Panc1 (cell line): ENCODE measurements at regions not wholly inside any gene's neighbourhood (a gene's known extent, or its start where the extent isn't known, plus 50 kb on each side); places are given as distances from the start of the nearest gene placed in this dataset.

Experiments used
- ATAC-seq: fragments of 200-7000 bp; cut with Tn5 transposase; 2 replicates; pipeline ENCODE4 v1.9.1; 2020; ENCODE audit warnings: mild to moderate bottlenecking, moderate library complexity
- BruUV-seq: library from RNA; stranded (reverse); fragments of 400-500 nt; replicated peaks from 2 replicates; lab custom pipeline; 2021; lab: Mats Ljungman, UMichigan
- CTCF ChIA-PET: fragments of 300-600 bp; sonication (Branson Sonifier 250); formaldehyde crosslinking; loops from one replicate; lab custom pipeline; 2022; ENCODE audit warnings: antibody characterized with exemption; lab: Charles Lee
- POLR2A ChIA-PET: fragments of 300-600 bp; sonication (Branson Sonifier 250); formaldehyde crosslinking; loops from one replicate; lab custom pipeline; 2022; ENCODE audit warnings: antibody characterized with exemption; lab: Charles Lee
- DNase-seq: peaks from one replicate; pipeline ENCODE4 v3.0.0-alpha.2; 2010; ENCODE audit warnings: low read depth, low spot score
- H3K27ac ChIP-seq: 2 replicates; pipeline ENCODE4 v1.5.1; 2011; ENCODE audit warnings: mild to moderate bottlenecking, low read length, inconsistent platforms
- H3K27me3 ChIP-seq: fragments of 200-500 bp; sonication (Bioruptor generic); 2 replicates; pipeline ENCODE4 v1.6.0; 2014; ENCODE audit warnings: low read length, inconsistent platforms; ENCODE audit not compliant: control insufficient read depth, insufficient read depth
- H3K36me3 ChIP-seq: fragments of 200-500 bp; sonication (Bioruptor generic); 2 replicates; pipeline ENCODE4 v1.5.1; 2014; ENCODE audit warnings: inconsistent platforms, mild to moderate bottlenecking, low read length, moderate library complexity; ENCODE audit not compliant: control insufficient read depth, insufficient read depth
- H3K4me1 ChIP-seq: 2 replicates; pipeline ENCODE4 v1.5.1; 2011; ENCODE audit warnings: inconsistent platforms, mild to moderate bottlenecking, low read length, moderate library complexity; ENCODE audit not compliant: control insufficient read depth, insufficient read depth
- H3K4me3 ChIP-seq, 2 experiments: 2 replicates each; pipeline ENCODE4 v1.5.1; 2011 to 2012; ENCODE audit warnings: low read depth in 2 of 2, low read length in 2 of 2, mild to moderate bottlenecking in 2 of 2, inconsistent platforms in 1 of 2, moderate library complexity in 1 of 2
- H3K9me3 ChIP-seq: fragments of 200-500 bp; sonication (Bioruptor generic); 2 replicates; pipeline ENCODE4 v1.5.1; 2014; ENCODE audit warnings: low read depth, mild to moderate bottlenecking, inconsistent platforms, low read length, moderate library complexity; ENCODE audit not compliant: control insufficient read depth, insufficient read depth
- POLR2AphosphoS5 ChIP-seq: IDR thresholded peaks from 2 replicates; pipeline ENCODE4 v1.6.1; 2012; ENCODE audit warnings: mild to moderate bottlenecking, low read depth, low read length, moderate library complexity
- SIN3A ChIP-seq: IDR thresholded peaks from 2 replicates; pipeline ENCODE4 v1.6.1; 2012; ENCODE audit warnings: low read depth, mild to moderate bottlenecking, low read length, moderate library complexity, borderline replicate concordance; ENCODE audit not compliant: insufficient read depth
- TCF7L2 ChIP-seq: IDR thresholded peaks from 2 replicates; pipeline ENCODE4 v1.6.1; 2011; ENCODE audit warnings: mild to moderate bottlenecking, low read depth, low read length, inconsistent platforms
- in situ Hi-C: cut with HindIII; loops from 2 replicates; pipeline ENCODE4 v1.10.0; 2016; ENCODE audit warnings: low sequenced_read_pairs, low pct_unique_long_range_greater_than_20kb
- intact Hi-C: fragments of 100-400 bp; cut with micrococcal nuclease; formaldehyde crosslinking; loops from one replicate; pipeline ENCODE4 v1.10.0; 2022; ENCODE audit not compliant: unreplicated experiment
- TF ChIP-seq, protein P1 (sequence below), 2 experiments: IDR thresholded peaks; 2 replicates each; pipeline ENCODE4 v1.6.1; 2011 to 2012; ENCODE audit warnings: low read depth in 2 of 2, control low read depth in 1 of 2, low read length in 1 of 2, mild to moderate bottlenecking in 1 of 2, moderate library complexity in 1 of 2; ENCODE audit not compliant: insufficient read depth in 1 of 2
- TF ChIP-seq, protein P2 (sequence below): fragments of 450-650 bp; IDR thresholded peaks from 2 replicates; pipeline ENCODE4 v1.5.1; 2017; ENCODE audit warnings: mild to moderate bottlenecking

DNA sequence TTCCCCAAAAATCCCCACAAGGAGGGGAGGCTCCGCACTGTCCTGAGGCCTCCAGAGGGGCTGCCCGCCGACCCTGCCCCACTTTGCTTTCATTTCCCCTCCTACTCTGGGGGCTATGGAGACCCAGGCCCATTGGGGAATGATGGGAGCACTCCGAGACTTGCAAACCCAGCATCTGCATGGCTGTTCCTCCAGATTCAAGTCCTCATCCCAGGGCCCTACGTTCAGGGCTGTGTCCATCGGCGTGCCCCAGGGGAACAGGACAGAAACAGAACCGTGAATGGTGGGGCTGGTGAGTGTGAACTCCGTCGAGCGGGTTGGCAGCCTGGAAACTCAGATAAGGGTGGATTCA, 116.1 kb upstream of the HDAC4 start:
- Histone ChIP-seq H3K36me3 (no peaks in the 10 kb centered on the region), H3K4me3 (no peak overlapping the region), H3K4me1 (no peaks in the 10 kb centered on the region), H3K27me3 (no peaks in the 10 kb centered on the region), H3K27ac (no peak overlapping the region), H3K9me3 (no peaks in the 10 kb centered on the region)
- BruUV-seq: no TSS peak
- TF ChIP-seq, protein P1, sequence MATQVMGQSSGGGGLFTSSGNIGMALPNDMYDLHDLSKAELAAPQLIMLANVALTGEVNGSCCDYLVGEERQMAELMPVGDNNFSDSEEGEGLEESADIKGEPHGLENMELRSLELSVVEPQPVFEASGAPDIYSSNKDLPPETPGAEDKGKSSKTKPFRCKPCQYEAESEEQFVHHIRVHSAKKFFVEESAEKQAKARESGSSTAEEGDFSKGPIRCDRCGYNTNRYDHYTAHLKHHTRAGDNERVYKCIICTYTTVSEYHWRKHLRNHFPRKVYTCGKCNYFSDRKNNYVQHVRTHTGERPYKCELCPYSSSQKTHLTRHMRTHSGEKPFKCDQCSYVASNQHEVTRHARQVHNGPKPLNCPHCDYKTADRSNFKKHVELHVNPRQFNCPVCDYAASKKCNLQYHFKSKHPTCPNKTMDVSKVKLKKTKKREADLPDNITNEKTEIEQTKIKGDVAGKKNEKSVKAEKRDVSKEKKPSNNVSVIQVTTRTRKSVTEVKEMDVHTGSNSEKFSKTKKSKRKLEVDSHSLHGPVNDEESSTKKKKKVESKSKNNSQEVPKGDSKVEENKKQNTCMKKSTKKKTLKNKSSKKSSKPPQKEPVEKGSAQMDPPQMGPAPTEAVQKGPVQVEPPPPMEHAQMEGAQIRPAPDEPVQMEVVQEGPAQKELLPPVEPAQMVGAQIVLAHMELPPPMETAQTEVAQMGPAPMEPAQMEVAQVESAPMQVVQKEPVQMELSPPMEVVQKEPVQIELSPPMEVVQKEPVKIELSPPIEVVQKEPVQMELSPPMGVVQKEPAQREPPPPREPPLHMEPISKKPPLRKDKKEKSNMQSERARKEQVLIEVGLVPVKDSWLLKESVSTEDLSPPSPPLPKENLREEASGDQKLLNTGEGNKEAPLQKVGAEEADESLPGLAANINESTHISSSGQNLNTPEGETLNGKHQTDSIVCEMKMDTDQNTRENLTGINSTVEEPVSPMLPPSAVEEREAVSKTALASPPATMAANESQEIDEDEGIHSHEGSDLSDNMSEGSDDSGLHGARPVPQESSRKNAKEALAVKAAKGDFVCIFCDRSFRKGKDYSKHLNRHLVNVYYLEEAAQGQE (IDR thresholded peaks at IDR 0.05; ENCODE audit: insufficient read depth in 1 of 2, low read depth in 2 of 2, low read length in 1 of 2): no peak
- TF ChIP-seq, protein P2, sequence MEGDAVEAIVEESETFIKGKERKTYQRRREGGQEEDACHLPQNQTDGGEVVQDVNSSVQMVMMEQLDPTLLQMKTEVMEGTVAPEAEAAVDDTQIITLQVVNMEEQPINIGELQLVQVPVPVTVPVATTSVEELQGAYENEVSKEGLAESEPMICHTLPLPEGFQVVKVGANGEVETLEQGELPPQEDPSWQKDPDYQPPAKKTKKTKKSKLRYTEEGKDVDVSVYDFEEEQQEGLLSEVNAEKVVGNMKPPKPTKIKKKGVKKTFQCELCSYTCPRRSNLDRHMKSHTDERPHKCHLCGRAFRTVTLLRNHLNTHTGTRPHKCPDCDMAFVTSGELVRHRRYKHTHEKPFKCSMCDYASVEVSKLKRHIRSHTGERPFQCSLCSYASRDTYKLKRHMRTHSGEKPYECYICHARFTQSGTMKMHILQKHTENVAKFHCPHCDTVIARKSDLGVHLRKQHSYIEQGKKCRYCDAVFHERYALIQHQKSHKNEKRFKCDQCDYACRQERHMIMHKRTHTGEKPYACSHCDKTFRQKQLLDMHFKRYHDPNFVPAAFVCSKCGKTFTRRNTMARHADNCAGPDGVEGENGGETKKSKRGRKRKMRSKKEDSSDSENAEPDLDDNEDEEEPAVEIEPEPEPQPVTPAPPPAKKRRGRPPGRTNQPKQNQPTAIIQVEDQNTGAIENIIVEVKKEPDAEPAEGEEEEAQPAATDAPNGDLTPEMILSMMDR: no peak
- TF ChIP-seq POLR2AphosphoS5 (no peak), TCF7L2 (no peak), SIN3A (no peak)
- POLR2A ChIA-PET: interaction anchor here (0.5 kb wide), 1 partner anchor 10 kb away, joined by 5 read pairs; no protein-coding TSS in a partner anchor
- in situ Hi-C loops: no loop called here
- intact Hi-C loops: no loop called here
- ATAC-seq (no peak), DNase-seq (no peak)
- CTCF ChIA-PET: no interaction called here

DNA sequence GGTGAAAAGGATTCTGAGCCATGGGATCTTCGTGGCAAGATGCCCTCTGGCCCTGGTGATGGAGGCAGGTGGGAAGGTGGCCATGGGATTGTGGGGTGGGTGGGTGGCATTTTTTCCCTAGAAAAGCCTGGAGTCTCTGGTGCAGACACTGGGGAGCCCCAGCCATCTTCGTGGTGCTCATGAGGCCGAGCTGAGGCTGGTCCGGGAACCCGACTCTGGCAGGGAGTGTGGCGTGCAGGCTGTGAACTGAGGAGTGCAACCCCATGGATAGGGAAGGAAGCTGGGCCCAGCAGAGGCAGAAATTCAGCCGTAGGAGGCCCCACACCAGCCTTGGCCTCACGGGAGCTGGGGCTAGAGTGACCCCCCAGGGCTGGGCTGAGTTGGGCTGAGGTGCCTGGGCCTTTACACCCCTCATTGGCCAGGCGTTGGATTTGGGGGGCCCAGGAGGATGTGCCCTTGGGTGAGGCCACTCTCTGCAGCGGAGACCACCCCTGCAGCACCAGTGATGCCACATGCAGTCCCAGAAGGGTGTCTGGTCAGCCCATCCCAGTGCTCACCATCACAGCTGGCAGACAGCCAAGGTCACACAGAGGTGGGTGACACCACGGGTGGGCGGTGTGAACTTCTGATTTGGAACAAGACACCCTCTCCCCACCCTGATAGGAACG, 115.6 kb upstream of the HDAC4 start:
- no TSS peak for BruUV-seq
- Histone ChIP-seq H3K4me3 (no peak overlapping the region), H3K27ac (no peak overlapping the region), H3K4me1 (no peaks in the 10 kb centered on the region), H3K27me3 (no peaks in the 10 kb centered on the region), H3K36me3 (no peaks in the 10 kb centered on the region), H3K9me3 (no peaks in the 10 kb centered on the region)
- ChIA-PET POLR2A (interaction anchor here (0.5 kb wide), 1 partner anchor 11 kb away, joined by 5 read pairs; no protein-coding TSS in a partner anchor), CTCF (no interaction called here)
- ATAC-seq (no peak), DNase-seq (no peak)
- in situ Hi-C loops: no loop called here
- intact Hi-C loops: no loop called here
- TF ChIP-seq, protein P1 (IDR thresholded peaks at IDR 0.05; ENCODE audit: insufficient read depth in 1 of 2, low read depth in 2 of 2, low read length in 1 of 2): no peak
- TF ChIP-seq POLR2AphosphoS5 (no peak), SIN3A (no peak), TCF7L2 (no peak)
- TF ChIP-seq, protein P2: no peak
